B cell (primary cell): ENCODE measurements at regions not wholly inside any gene's neighbourhood (a gene's known extent, or its start where the extent isn't known, plus 50 kb on each side); places are given as distances from the start of the nearest gene placed in this dataset.

Experiments used
- ATAC-seq: fragments of 200-7000 bp; cut with Tn5 transposase; one replicate; pipeline ENCODE4 v1.10.0; 2021; ENCODE audit warnings: low read depth, mild to moderate bottlenecking, moderate number of reproducible peaks, moderate library complexity
- CTCF ChIA-PET: fragments of 350-600 bp; sonication (Branson Sonifier 250); formaldehyde crosslinking; loops from one replicate; lab custom pipeline; 2021; ENCODE audit warnings: antibody characterized with exemption, inconsistent platforms; lab: Charles Lee
- POLR2A ChIA-PET: fragments of 350-600 bp; sonication (Branson Sonifier 250); formaldehyde crosslinking; loops from one replicate; lab custom pipeline; 2021; ENCODE audit warnings: antibody characterized with exemption; lab: Charles Lee
- DNase-seq: peaks from one replicate; pipeline ENCODE4 v3.0.0; 2013
- H2AFZ ChIP-seq: 2 replicates; pipeline ENCODE4 v1.6.1; 2012; ENCODE audit warnings: mild to moderate bottlenecking, low read depth, low read length; ENCODE audit not compliant: insufficient read depth, poor library complexity, severe bottlenecking
- H3K27ac ChIP-seq, 2 donors: 1 replicate in 1 of 2; 2 replicates in 1 of 2; pipeline ENCODE4 v1.5.1; 2012 to 2013; ENCODE audit warnings: low read length in 2 of 2, mild to moderate bottlenecking in 2 of 2, moderate library complexity in 1 of 2
- H3K27me3 ChIP-seq, 4 experiments: fragments of 200-600 bp in 1 of 4; sonication (generic) in 1 of 4; replicated peaks in 1 of 4; 1 replicate in 2 of 4; 2 replicates in 2 of 4; pipeline versions ENCODE4 v1.6.1 to v1.7.0; 2013 to 2016; ENCODE audit warnings: low read length in 3 of 4, mild to moderate bottlenecking in 2 of 4, mixed read lengths in 1 of 4, moderate library complexity in 1 of 4; ENCODE audit not compliant: insufficient read depth in 4 of 4, control insufficient read depth in 3 of 4; ENCODE audit errors: control extremely low read depth in 1 of 4
- H3K36me3 ChIP-seq, 2 experiments: replicated peaks in 1 of 2; 1 replicate in 1 of 2; 2 replicates in 1 of 2; pipeline versions ENCODE4 v1.6.1 to v1.7.1; 2013; ENCODE audit warnings: low read length in 1 of 2; ENCODE audit not compliant: insufficient read depth in 2 of 2, control insufficient read depth in 1 of 2; ENCODE audit errors: control extremely low read depth in 1 of 2, extremely low read depth in 1 of 2
- H3K4me1 ChIP-seq, 2 donors: fragments of 200-600 bp in 1 of 2; sonication (generic) in 1 of 2; 1 replicate in 1 of 2; 2 replicates in 1 of 2; pipeline versions ENCODE4 v1.5.1 to v1.6.1; 2013 to 2017; ENCODE audit warnings: low read length in 2 of 2; ENCODE audit not compliant: control insufficient read depth in 2 of 2, insufficient read depth in 2 of 2
- H3K4me2 ChIP-seq: replicated peaks from 2 replicates; pipeline ENCODE3; 2012; ENCODE audit warnings: mild to moderate bottlenecking, low read depth, low read length; ENCODE audit not compliant: poor library complexity, severe bottlenecking
- H3K4me3 ChIP-seq, 5 experiments: fragments of 200-600 bp in 1 of 5; sonication (generic) in 1 of 5; 1 replicate in 3 of 5; 2 replicates in 2 of 5; pipeline versions ENCODE4 v1.5.1 to v1.7.0; 2011 to 2016; ENCODE audit warnings: low read length in 4 of 5, mild to moderate bottlenecking in 4 of 5, low read depth in 2 of 5, control low read depth in 1 of 5, moderate library complexity in 1 of 5; ENCODE audit not compliant: insufficient read depth in 1 of 5; ENCODE audit errors: control extremely low read depth in 1 of 5, extremely low read depth in 1 of 5
- H3K79me2 ChIP-seq: fragments of 200-600 bp; sonication (generic); one replicate; pipeline ENCODE4 v1.6.0; 2016; ENCODE audit warnings: low read length; ENCODE audit not compliant: control insufficient read depth, insufficient read depth
- H3K9ac ChIP-seq: fragments of 200-600 bp; sonication (generic); 2 replicates; pipeline ENCODE4 v1.6.1; 2017; ENCODE audit warnings: mild to moderate bottlenecking, low read length, moderate library complexity
- H3K9me3 ChIP-seq, 3 donors: one replicate each; pipeline versions ENCODE4 v1.6.1 to v1.7.1; 2013; ENCODE audit warnings: low read length in 2 of 3; ENCODE audit not compliant: control insufficient read depth in 2 of 3, insufficient read depth in 1 of 3; ENCODE audit errors: control extremely low read depth in 1 of 3
- H4K20me1 ChIP-seq: 2 replicates; pipeline ENCODE4 v1.6.0; 2012; ENCODE audit warnings: mild to moderate bottlenecking, low read length; ENCODE audit not compliant: insufficient read depth, control insufficient read depth, poor library complexity, severe bottlenecking
- H3K27ac Mint-ChIP-seq: one replicate; pipeline ENCODE4 v1.8.0; 2021; ENCODE audit warnings: mixed read lengths
- H3K27me3 Mint-ChIP-seq: one replicate; pipeline ENCODE4 v1.8.0; 2021; ENCODE audit warnings: mixed read lengths
- H3K4me1 Mint-ChIP-seq: one replicate; pipeline ENCODE4 v1.8.0; 2021; ENCODE audit warnings: mixed read lengths
- H3K4me3 Mint-ChIP-seq: one replicate; pipeline ENCODE4 v1.8.0; 2021; ENCODE audit warnings: mixed read lengths
- H3K9me3 Mint-ChIP-seq: one replicate; pipeline ENCODE4 v1.8.0; 2022; ENCODE audit warnings: mixed read lengths; ENCODE audit not compliant: insufficient read depth
- EZH2 ChIP-seq: IDR thresholded peaks from 2 replicates; pipeline ENCODE4 v1.6.1; 2012; ENCODE audit warnings: borderline replicate concordance, low read depth, mild to moderate bottlenecking, moderate library complexity, low read length; ENCODE audit not compliant: insufficient read depth, poor library complexity, severe bottlenecking
- WGBS: methylation state at CpG from one replicate; pipeline ENCODE4 v1.1.5; 2013; ENCODE audit warnings: missing lambda C conversion rate; ENCODE audit not compliant: insufficient coverage; 5-methylcytosine and 5-hydroxymethylcytosine counted together
- intact Hi-C: fragments of 100-400 bp; cut with micrococcal nuclease; formaldehyde crosslinking; loops from one replicate; pipeline ENCODE4 v1.10.0; 2022
- TF ChIP-seq, protein P1 (sequence below): fragments of 200-600 bp; IDR thresholded peaks from one replicate; pipeline ENCODE4 v1.8.0; 2022; ENCODE audit warnings: antibody characterized with exemption, mild to moderate bottlenecking

DNA sequence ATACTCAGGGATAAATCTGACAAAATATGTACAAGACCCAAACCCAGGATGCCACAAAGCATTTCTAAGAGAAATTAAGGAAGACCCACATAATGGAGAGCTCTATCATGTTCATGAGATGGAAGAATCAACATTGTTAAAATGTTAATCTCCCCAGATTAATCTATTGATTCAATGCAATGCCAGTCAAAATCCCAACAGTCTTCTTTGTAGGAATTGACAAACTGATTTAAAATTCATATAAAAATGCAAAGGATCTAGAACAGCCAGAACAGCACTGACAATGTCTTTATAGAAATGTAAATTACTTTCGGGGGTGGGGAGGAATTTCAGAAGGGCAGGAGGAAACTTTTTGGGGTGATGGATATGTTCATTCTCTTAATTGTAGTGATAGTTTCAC lies 281.6 kb upstream of the SEMA6A start:
- H3K4me1 ChIP-seq: no peaks in the 10 kb centered on the region
- no peak overlapping the region for H3K4me3 ChIP-seq
- WGBS: no CpG with 5 or more reads among the region's 1 CpG
- CTCF ChIA-PET: no interaction called here
- H3K27me3 ChIP-seq: no peaks in the 10 kb centered on the region
- no peaks in the 10 kb centered on the region for H3K36me3 ChIP-seq
- H3K4me2 ChIP-seq: no peak overlapping the region
- peaks cover 4% of the 10 kb centered on the region for H3K27me3 Mint-ChIP-seq
- intact Hi-C loops: no loop called here
- no peak for DNase-seq
- POLR2A ChIA-PET: no interaction called here
- H3K4me3 Mint-ChIP-seq: no peak overlapping the region
- H4K20me1 ChIP-seq: no peaks in the 10 kb centered on the region
- H3K27ac ChIP-seq: no peak overlapping the region
- H3K9ac ChIP-seq: no peak overlapping the region
- H3K79me2 ChIP-seq: no peaks in the 10 kb centered on the region
- no peaks in the 10 kb centered on the region for H3K9me3 Mint-ChIP-seq
- H3K4me1 Mint-ChIP-seq: no peaks in the 10 kb centered on the region
- no peak overlapping the region for H3K27ac Mint-ChIP-seq
- no peaks in the 10 kb centered on the region for H3K9me3 ChIP-seq
- no peak for TF ChIP-seq EZH2
- TF ChIP-seq, protein P1, sequence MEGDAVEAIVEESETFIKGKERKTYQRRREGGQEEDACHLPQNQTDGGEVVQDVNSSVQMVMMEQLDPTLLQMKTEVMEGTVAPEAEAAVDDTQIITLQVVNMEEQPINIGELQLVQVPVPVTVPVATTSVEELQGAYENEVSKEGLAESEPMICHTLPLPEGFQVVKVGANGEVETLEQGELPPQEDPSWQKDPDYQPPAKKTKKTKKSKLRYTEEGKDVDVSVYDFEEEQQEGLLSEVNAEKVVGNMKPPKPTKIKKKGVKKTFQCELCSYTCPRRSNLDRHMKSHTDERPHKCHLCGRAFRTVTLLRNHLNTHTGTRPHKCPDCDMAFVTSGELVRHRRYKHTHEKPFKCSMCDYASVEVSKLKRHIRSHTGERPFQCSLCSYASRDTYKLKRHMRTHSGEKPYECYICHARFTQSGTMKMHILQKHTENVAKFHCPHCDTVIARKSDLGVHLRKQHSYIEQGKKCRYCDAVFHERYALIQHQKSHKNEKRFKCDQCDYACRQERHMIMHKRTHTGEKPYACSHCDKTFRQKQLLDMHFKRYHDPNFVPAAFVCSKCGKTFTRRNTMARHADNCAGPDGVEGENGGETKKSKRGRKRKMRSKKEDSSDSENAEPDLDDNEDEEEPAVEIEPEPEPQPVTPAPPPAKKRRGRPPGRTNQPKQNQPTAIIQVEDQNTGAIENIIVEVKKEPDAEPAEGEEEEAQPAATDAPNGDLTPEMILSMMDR: no peak
- H2AFZ ChIP-seq: no peak overlapping the region
- ATAC-seq: no peak

DNA sequence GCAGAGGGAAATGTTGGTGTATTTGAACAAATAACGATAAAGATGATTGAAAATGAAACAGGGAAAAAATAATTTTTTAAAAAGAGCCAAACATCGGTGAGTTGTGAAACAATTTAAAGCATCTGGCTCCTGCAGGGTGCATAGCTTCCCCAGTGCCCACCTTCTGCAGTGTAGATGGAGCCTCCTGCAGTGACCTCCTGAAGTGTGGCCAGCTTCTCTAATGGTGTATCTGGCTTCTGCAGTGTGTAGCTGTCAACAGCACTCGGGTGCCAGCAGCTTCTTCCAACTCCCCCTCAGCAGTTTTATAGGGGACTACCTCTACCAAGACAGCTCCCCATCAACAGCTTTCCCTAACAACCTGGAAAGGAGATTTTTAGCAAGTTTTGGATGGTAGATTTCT lies 279.4 kb upstream of the SEMA6A start:
- Mint-ChIP-seq H3K9me3 (no peaks in the 10 kb centered on the region), H3K27ac (no peak overlapping the region), H3K27me3 (no peaks in the 10 kb centered on the region), H3K4me3 (no peak overlapping the region), H3K4me1 (no peaks in the 10 kb centered on the region)
- no peaks in the 10 kb centered on the region for H3K79me2 ChIP-seq
- intact Hi-C loops: no loop called here
- DNase-seq (no peak), ATAC-seq (no peak)
- TF ChIP-seq, protein P1: no peak
- TF ChIP-seq EZH2: no peak
- no peaks in the 10 kb centered on the region for H4K20me1 ChIP-seq
- WGBS: 95% methylated on average over 2 of the region's 3 CpGs
- H3K36me3 ChIP-seq: no peaks in the 10 kb centered on the region
- no peaks in the 10 kb centered on the region for H3K27me3 ChIP-seq
- H3K4me1 ChIP-seq: no peaks in the 10 kb centered on the region
- H3K27ac ChIP-seq: no peak overlapping the region
- no peak overlapping the region for H2AFZ ChIP-seq
- H3K9ac ChIP-seq: no peak overlapping the region
- CTCF ChIA-PET: no interaction called here
- POLR2A ChIA-PET: no interaction called here
- H3K9me3 ChIP-seq: no peaks in the 10 kb centered on the region
- H3K4me2 ChIP-seq: no peak overlapping the region
- no peak overlapping the region for H3K4me3 ChIP-seq
